ENCODE measurements at regions not wholly inside any gene's neighbourhood (a gene's known extent, or its start where the extent isn't known, plus 50 kb on each side); places are given as distances from the start of the nearest gene placed in this dataset.

GRCh38 chr10:106520698-106521097 is 643.8 kb downstream of the SORCS1 start:
- DNase-seq = no peak

DNA sequence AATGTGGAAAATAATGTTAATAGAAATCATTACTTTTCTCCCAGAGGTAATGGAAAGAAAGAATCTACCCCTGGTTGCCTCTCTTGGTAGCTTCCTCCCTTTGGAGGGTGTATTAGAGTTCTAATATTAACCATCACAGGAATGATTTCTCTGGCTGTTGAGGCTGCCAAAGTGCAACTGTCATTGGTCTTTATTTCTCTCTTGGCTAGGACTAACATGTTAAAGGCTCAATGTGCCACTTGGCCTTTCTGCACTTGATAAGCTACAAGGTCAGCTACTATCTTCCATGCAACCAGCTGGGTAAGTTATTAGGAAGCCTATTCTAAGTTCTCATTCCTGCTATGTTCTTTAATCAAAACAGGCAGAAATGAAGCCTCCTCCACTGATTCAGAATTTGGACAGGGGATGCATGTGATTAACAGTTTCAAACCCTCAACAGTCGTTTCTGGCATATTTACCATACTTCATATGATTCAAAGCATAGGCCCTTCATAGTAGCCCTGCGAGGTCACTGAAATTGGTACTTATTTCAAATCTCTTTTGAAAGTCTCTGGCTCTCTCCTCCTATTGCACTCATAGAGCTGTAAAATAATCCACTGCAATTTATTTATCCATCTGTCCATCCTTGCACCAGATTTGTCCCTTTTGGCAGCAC is 645.0 kb downstream of the SORCS1 start:
- no peak for DNase-seq

- no peak for DNase-seq
Observed at GRCh38 chr10:106515206-106515790, 649.2 kb downstream of the SORCS1 start.

DNA sequence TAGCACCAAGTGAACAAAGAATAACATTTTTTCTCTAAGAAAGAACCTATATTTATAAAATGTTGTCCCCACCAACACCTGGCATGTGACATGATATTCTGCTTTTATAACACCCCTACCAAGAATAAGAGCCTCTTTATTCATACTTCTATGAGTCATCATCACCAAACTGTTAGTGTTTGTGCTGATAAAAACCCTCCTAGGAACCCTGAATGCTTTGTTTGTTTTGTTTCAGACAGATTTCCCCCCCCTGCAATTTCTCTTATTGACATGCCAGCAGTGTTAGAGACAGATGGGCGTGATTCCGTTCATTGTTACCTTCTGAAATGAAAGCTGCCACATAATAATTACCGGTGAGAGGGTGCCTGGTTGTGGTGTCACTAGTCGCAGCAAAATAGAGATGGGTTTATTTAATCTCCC is 651.1 kb downstream of the SORCS1 start:
- no peak for DNase-seq

DNA sequence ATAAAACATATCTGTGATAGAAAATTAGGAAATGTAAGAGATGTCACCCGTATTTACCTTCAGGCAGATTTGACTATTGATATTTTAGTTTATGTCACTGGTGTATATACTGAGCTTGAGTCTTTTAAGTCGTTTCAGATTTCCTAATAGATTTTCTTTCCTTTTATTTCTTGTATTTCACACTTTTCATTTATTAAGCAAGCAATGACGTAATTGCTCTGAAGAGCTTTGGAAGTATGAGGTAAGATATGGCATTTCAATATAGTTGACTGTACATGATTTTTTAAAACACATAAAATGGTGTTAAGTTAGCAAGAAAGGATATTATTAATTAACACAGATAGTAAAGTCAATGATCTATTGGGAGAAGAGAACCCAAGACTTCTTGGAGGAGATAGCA is 652.6 kb downstream of the SORCS1 start:
- no peak for DNase-seq

GRCh38 chr10:106508950-106509349 is 655.6 kb downstream of the SORCS1 start:
- no peak for DNase-seq

DNA sequence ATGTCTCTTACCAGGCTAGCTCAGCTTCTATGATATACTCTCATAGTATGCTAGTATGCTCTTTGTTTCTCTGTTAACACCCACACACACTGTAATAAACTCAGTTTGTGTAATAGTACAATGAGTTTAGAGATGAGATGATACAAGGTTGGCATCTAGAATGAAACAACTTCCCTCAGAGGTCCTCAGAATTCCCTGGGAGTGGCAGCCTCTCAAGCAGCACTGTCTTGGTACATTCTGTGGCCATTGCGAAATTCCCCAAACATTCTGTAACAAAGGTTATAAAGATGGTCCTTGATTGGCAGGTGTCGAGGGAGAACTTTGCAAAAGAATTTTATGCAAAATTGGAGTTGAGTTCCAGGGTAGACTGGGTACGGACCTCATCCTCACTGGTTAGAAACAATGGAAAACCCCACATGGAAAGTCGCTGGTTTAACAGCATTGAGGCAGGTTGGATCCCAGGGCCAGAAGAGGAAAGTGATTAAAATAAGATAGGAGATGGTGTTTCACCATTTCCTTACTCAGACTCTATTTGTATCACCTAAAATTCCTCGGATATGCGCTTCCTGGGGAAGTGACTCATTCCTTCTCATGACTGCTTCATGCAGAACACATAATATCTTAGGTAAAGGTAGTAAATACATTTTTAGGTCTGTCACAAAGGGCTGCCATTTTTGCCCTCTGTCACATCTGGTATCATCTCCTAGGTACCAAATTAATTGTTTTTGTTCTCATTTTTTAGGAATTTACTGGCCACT is 657.8 kb downstream of the SORCS1 start:
- no peak for DNase-seq

GRCh38 chr10:106504536-106504935 is 660.0 kb downstream of the SORCS1 start:
- DNase-seq = no peak

GRCh38 chr10:106502641-106503040 is 661.9 kb downstream of the SORCS1 start:
- no peak for DNase-seq

- DNase-seq = no peak
Observed at GRCh38 chr10:106500925-106501525, 663.5 kb downstream of the SORCS1 start.

GRCh38 chr10:106500041-106500924 is 664.2 kb downstream of the SORCS1 start:
- no peak for DNase-seq

DNA sequence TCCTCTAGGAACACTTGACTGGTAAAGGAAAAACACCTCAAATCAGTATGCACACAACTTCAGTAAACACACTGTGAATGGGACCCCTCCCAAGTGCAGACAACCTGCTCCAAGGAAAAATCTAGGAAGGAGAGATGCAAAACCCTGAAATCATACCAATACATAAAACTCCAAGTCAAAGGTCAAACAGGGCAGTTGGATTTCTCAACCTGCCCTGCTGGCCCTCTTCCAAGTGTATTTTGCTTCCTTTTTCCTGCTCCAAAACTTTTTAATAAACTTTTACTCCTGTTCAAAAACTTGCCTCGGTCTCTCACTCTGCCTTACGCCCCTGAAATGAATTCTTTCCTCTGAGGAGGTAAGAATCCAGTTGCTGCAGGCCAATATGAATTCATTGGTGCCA is 665.1 kb downstream of the SORCS1 start:
- no peak for DNase-seq

GRCh38 chr10:106498675-106499074 is 665.8 kb downstream of the SORCS1 start:
- DNase-seq = no peak

- no peak for DNase-seq
Observed at GRCh38 chr10:106495931-106496330, 668.6 kb downstream of the SORCS1 start.

DNA sequence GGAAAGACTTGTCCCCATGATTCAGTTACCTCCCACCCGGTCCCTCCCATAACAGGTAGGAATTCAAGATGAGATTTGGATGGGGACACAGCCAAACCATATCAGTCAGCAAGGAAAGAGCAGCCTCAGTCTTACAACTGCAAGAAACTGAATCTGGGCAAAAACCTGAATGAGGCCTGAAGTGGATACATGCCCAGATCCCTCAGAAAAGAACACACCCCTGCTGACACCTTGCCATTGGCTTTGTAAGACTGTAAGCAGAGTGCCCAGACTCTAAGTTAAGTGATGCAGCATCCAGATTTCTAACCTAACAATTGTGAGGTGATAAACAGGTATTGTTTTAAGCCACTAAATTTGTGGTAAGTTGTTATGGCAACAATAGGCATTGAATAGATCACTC is 670.8 kb downstream of the SORCS1 start:
- no peak for DNase-seq

GRCh38 chr10:106493226-106493625 is 671.3 kb downstream of the SORCS1 start:
- no peak for DNase-seq

DNA sequence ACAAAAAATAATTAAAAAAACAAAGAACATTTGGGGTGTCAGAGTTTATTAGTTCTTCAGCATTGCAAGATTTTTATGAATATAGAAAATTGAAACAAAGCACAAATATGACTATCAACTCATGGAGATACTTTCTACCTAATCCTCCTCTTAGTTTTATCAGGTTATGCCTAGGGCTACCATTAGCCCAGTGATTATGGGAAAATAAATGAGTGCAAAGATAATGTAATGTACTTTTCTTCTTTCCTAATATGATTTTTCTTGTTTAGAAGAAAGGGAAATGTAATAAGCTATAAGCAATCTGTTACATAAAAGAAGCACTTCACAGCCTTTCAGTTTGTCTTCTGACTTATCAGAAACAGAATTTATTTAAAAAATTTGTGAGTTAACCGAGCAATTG is 676.8 kb downstream of the SORCS1 start:
- DNase-seq = no peak

GRCh38 chr10:106481598-106482275 is 682.8 kb downstream of the SORCS1 start:
- DNase-seq = no peak

DNA sequence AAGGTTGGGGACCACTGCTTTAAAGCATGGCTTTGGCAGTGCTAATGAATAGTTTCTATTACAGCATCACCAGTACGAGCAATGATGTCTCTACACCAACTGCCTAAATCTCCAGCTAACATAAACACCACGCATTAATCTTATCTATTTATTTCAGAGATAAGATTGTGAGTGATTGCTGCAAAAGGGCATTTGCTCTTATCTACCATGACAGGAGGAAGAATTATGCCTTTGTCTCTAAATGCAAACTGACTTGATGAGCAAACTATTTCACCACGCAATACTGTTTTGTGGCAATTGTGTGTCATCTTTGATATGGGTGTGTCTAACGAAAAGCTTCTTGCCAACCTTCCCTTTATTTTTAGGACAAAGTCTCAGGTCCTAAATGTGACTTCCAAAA is 684.9 kb downstream of the SORCS1 start:
- no peak for DNase-seq

DNA sequence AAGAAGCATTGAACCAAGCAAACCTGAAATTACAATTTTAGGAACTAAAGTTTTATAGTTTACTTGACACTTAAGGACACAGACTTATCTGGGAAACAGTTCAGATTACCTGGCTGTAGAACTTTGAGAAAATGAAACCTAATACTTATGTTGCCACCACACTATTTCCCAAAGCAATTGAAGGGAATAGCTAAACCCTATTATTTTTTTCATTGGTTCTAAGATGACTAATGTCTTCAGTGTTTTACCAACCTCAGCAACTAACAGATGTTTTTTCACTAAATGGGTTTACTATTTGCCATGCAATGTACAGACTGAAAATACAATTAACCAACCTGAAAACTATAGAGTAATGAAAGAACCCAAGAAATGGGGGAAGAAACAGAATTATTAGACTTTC is 689.6 kb downstream of the SORCS1 start:
- no peak for DNase-seq

- no peak for DNase-seq
Observed at GRCh38 chr10:106473129-106473685, 691.3 kb downstream of the SORCS1 start.

DNA sequence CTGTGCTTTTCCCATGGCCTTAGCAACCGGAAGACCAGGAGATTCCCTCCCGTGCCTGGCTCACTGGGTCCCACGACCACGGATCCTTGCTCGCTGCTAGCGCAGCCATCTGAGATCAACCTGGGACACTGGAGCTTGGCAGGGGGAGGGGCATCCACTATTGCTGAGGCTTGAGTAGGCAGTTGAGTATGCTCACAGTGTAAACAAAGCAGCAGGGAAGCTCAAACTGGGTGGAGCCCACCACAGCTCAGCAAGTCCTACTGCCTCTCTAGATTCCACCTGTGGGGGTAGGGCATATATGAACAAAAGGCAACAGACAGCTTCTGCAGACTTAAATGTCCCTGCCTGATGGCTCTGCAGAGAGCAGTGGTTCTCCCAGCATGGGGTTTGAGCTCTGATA is 697.0 kb downstream of the SORCS1 start:
- DNase-seq = no peak

Measured in NCI-H1105 treated with DMSO at 0.1 percent for 48 hours (cell line).